Stimulated activated naive CD8-positive, alpha-beta T cell treated with anti-CD3 and anti-CD28 coated beads, Interleukin-15, Interleukin-2, amounts not matched to agents 100 ng/mL and 50 ng/mL, for 24 hours (primary cell): ENCODE measurements at regions not wholly inside any gene's neighbourhood (a gene's known extent, or its start where the extent isn't known, plus 50 kb on each side); places are given as distances from the start of the nearest gene placed in this dataset.

ENCODE experiments used
- H3K27ac Mint-ChIP-seq: one replicate; pipeline ENCODE4 v1.8.0; 2021; ENCODE audit warnings: mild to moderate bottlenecking, mixed read lengths
- H3K27me3 Mint-ChIP-seq: one replicate; pipeline ENCODE4 v1.8.0; 2021; ENCODE audit warnings: mixed read lengths
- H3K36me3 Mint-ChIP-seq: one replicate; pipeline ENCODE4 v1.8.0; 2021; ENCODE audit warnings: low read depth, mixed read lengths
- H3K4me1 Mint-ChIP-seq: one replicate; pipeline ENCODE4 v1.8.0; 2021; ENCODE audit warnings: low read depth, mixed read lengths
- H3K4me3 Mint-ChIP-seq: one replicate; pipeline ENCODE4 v1.8.0; 2021; ENCODE audit warnings: mild to moderate bottlenecking, mixed read lengths
- H3K9me3 Mint-ChIP-seq: one replicate; pipeline ENCODE4 v1.8.0; 2021; ENCODE audit warnings: mixed read lengths

- Mint-ChIP-seq H3K27ac (no peak overlapping the region), H3K4me1 (peaks cover 27% of the 10 kb centered on the region), H3K36me3 (no peaks in the 10 kb centered on the region)
Observed at GRCh38 chr12:3944620-3945019, 71.4 kb upstream of the PARP11 start.

GRCh38 chr12:3938042-3938544 is 64.9 kb upstream of the PARP11 start:
- H3K36me3 Mint-ChIP-seq: no peaks in the 10 kb centered on the region
- H3K27me3 Mint-ChIP-seq: peaks cover 1% of the 10 kb centered on the region
- H3K9me3 Mint-ChIP-seq: no peaks in the 10 kb centered on the region
- peaks cover 21% of the 10 kb centered on the region for H3K4me1 Mint-ChIP-seq
- H3K4me3 Mint-ChIP-seq: no peak overlapping the region
- H3K27ac Mint-ChIP-seq: no peak overlapping the region

More at GRCh38 chr12:3944620-3945019, 71.4 kb upstream of the PARP11 start:
- H3K9me3 Mint-ChIP-seq: peaks cover 12% of the 10 kb centered on the region
- H3K27me3 Mint-ChIP-seq: no peaks in the 10 kb centered on the region
- no peak overlapping the region for H3K4me3 Mint-ChIP-seq

GRCh38 chr12:3935078-3935477 is 61.9 kb upstream of the PARP11 start:
- no peaks in the 10 kb centered on the region for H3K36me3 Mint-ChIP-seq
- peaks cover 6% of the 10 kb centered on the region for H3K27me3 Mint-ChIP-seq
- H3K9me3 Mint-ChIP-seq: no peaks in the 10 kb centered on the region
- no peak overlapping the region for H3K27ac Mint-ChIP-seq
- H3K4me1 Mint-ChIP-seq: peaks cover 40% of the 10 kb centered on the region
- H3K4me3 Mint-ChIP-seq: peak overlapping the region; percentile 4

- H3K36me3 Mint-ChIP-seq: no peaks in the 10 kb centered on the region
- H3K9me3 Mint-ChIP-seq: no peaks in the 10 kb centered on the region
- H3K4me3 Mint-ChIP-seq: peak overlapping the region; percentile 2
- peaks cover 6% of the 10 kb centered on the region for H3K27me3 Mint-ChIP-seq
- H3K27ac Mint-ChIP-seq: peak overlapping the region; percentile 14
- H3K4me1 Mint-ChIP-seq: peaks cover 47% of the 10 kb centered on the region
Observed at GRCh38 chr12:3933819-3934192, 60.6 kb upstream of the PARP11 start.

- no peaks in the 10 kb centered on the region for H3K36me3 Mint-ChIP-seq
- H3K9me3 Mint-ChIP-seq: no peaks in the 10 kb centered on the region
- H3K4me3 Mint-ChIP-seq: peak overlapping the region; percentile 20
- H3K4me1 Mint-ChIP-seq: peaks cover 50% of the 10 kb centered on the region
- peak overlapping the region; percentile 18 for H3K27ac Mint-ChIP-seq
- peaks cover 6% of the 10 kb centered on the region for H3K27me3 Mint-ChIP-seq
Observed at GRCh38 chr12:3933074-3933818, 60.0 kb upstream of the PARP11 start.

GRCh38 chr12:3931776-3932175 is 58.6 kb upstream of the PARP11 start:
- Mint-ChIP-seq H3K27me3 (peaks cover 6% of the 10 kb centered on the region), H3K4me1 (peaks cover 50% of the 10 kb centered on the region), H3K4me3 (no peak overlapping the region), H3K36me3 (no peaks in the 10 kb centered on the region), H3K9me3 (no peaks in the 10 kb centered on the region), H3K27ac (no peak overlapping the region)

GRCh38 chr12:3931206-3931605 is 58.0 kb upstream of the PARP11 start:
- no peaks in the 10 kb centered on the region for H3K36me3 Mint-ChIP-seq
- H3K9me3 Mint-ChIP-seq: no peaks in the 10 kb centered on the region
- no peak overlapping the region for H3K27ac Mint-ChIP-seq
- H3K4me1 Mint-ChIP-seq: peaks cover 50% of the 10 kb centered on the region
- peaks cover 6% of the 10 kb centered on the region for H3K27me3 Mint-ChIP-seq
- no peak overlapping the region for H3K4me3 Mint-ChIP-seq

GRCh38 chr12:3929875-3930615 is 56.8 kb upstream of the PARP11 start:
- H3K36me3 Mint-ChIP-seq: no peaks in the 10 kb centered on the region
- no peaks in the 10 kb centered on the region for H3K9me3 Mint-ChIP-seq
- peaks cover 56% of the 10 kb centered on the region for H3K4me1 Mint-ChIP-seq
- H3K27me3 Mint-ChIP-seq: peaks cover 6% of the 10 kb centered on the region
- H3K27ac Mint-ChIP-seq: peak overlapping the region; percentile 18
- H3K4me3 Mint-ChIP-seq: no peak overlapping the region

GRCh38 chr12:3928538-3929184 is 55.5 kb upstream of the PARP11 start:
- peak overlapping the region; percentile 55 for H3K27ac Mint-ChIP-seq

GRCh38 chr12:3925621-3926020 is 52.4 kb upstream of the PARP11 start:
- Mint-ChIP-seq H3K27ac (no peak overlapping the region), H3K27me3 (no peaks in the 10 kb centered on the region), H3K9me3 (no peaks in the 10 kb centered on the region), H3K4me1 (peaks cover 27% of the 10 kb centered on the region), H3K4me3 (no peak overlapping the region), H3K36me3 (no peaks in the 10 kb centered on the region)

More at GRCh38 chr12:3928538-3929184, 55.5 kb upstream of the PARP11 start:
- Mint-ChIP-seq H3K4me3 (no peak overlapping the region), H3K4me1 (peaks cover 47% of the 10 kb centered on the region), H3K36me3 (no peaks in the 10 kb centered on the region), H3K9me3 (no peaks in the 10 kb centered on the region), H3K27me3 (peaks cover 6% of the 10 kb centered on the region)

GRCh38 chr12:3924761-3925160 is 51.6 kb upstream of the PARP11 start:
- Mint-ChIP-seq H3K36me3 (no peaks in the 10 kb centered on the region), H3K4me3 (no peak overlapping the region), H3K9me3 (no peaks in the 10 kb centered on the region), H3K27ac (no peak overlapping the region), H3K4me1 (peaks cover 25% of the 10 kb centered on the region), H3K27me3 (no peaks in the 10 kb centered on the region)

- Mint-ChIP-seq H3K36me3 (no peaks in the 10 kb centered on the region), H3K4me1 (peaks cover 15% of the 10 kb centered on the region), H3K27ac (no peak overlapping the region), H3K9me3 (no peaks in the 10 kb centered on the region), H3K4me3 (no peak overlapping the region), H3K27me3 (no peaks in the 10 kb centered on the region)
Observed at GRCh38 chr12:3923021-3923420, 49.8 kb upstream of the PARP11 start.
